ENCODE measurements at regions not wholly inside any gene's neighbourhood (a gene's known extent, or its start where the extent isn't known, plus 50 kb on each side); places are given as distances from the start of the nearest gene placed in this dataset.

- TF ChIP-seq CTCF (IDR thresholded peaks at IDR 0.05; ENCODE audit: poor library complexity, severe bottlenecking) (no peak), RAD21 (conservative IDR thresholded peaks at IDR 0.05) (no peak), EZH2 (IDR thresholded peaks at IDR 0.05; ENCODE audit: borderline replicate concordance, insufficient read depth, low read length, poor library complexity, severe bottlenecking) (no peak)
These were observed 176.2 kb upstream of the GOLIM4 start for GRCh38 chr3:168271932-168272331.
